WERI-Rb-1 (cell line): ENCODE measurements at regions not wholly inside any gene's neighbourhood (a gene's known extent, or its start where the extent isn't known, plus 50 kb on each side); places are given as distances from the start of the nearest gene placed in this dataset.
"Not testable (repeated sequence)": the region's sequence is repeated elsewhere in the genome, so short reads cannot be mapped to it uniquely, and the experiment has no call there.

Experiments
- DNase-seq: peaks from one replicate; pipeline ENCODE4 v3.0.0-alpha.2; 2020
- H3K27ac ChIP-seq: fragments of 250-450 bp; sonication (Bioruptor Pico); 2 replicates; pipeline ENCODE4 v1.5.1; 2020; ENCODE audit warnings: mild to moderate bottlenecking, moderate library complexity
- H3K27me3 ChIP-seq: fragments of 250-450 bp; sonication (Bioruptor Pico); 2 replicates; pipeline ENCODE4 v1.5.1; 2021; ENCODE audit warnings: mild to moderate bottlenecking, low read depth, moderate library complexity; ENCODE audit not compliant: insufficient read depth, severe bottlenecking
- H3K36me3 ChIP-seq: fragments of 250-450 bp; sonication (Bioruptor Pico); 2 replicates; pipeline ENCODE4 v1.5.1; 2020; ENCODE audit warnings: mild to moderate bottlenecking, moderate library complexity
- H3K4me3 ChIP-seq: 2 replicates; pipeline ENCODE4 v1.5.1; 2011; ENCODE audit warnings: low read depth, mild to moderate bottlenecking, control low read depth, low read length
- H3K9me3 ChIP-seq: fragments of 250-450 bp; sonication (Bioruptor Pico); 2 replicates; pipeline ENCODE4 v1.5.1; 2021; ENCODE audit warnings: mild to moderate bottlenecking, moderate library complexity; ENCODE audit not compliant: severe bottlenecking
- TF ChIP-seq, protein P1 (sequence below): IDR thresholded peaks from 2 replicates; pipeline ENCODE4 v1.5.1; 2011; ENCODE audit warnings: low read depth, mild to moderate bottlenecking, control low read depth, inconsistent platforms, low read length

DNA sequence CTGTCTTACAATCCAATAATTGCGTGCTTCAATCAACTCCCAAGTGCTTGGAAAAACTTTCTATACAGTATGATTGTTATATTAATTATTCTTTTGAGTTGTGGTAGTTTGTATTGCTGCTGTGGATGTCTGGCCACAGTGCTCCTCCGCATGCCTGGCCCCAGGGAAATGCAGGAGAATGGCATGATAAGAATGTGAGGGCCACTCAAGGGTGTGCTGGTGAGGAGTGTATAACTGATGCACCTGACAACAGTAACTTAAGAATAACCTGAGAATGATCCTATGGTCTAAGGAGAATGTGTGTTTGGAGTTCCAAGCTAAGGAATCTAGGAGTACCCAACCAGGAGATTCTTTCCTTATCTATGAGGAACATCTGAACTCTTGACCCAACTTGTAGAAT lies 152.9 kb upstream of the APC start:
- Histone ChIP-seq H3K36me3 (no peaks in the 10 kb centered on the region), H3K4me3 (no peak overlapping the region), H3K27ac (no peak overlapping the region), H3K27me3 (no peaks in the 10 kb centered on the region), H3K9me3 (no peaks in the 10 kb centered on the region)
- TF ChIP-seq, protein P1, sequence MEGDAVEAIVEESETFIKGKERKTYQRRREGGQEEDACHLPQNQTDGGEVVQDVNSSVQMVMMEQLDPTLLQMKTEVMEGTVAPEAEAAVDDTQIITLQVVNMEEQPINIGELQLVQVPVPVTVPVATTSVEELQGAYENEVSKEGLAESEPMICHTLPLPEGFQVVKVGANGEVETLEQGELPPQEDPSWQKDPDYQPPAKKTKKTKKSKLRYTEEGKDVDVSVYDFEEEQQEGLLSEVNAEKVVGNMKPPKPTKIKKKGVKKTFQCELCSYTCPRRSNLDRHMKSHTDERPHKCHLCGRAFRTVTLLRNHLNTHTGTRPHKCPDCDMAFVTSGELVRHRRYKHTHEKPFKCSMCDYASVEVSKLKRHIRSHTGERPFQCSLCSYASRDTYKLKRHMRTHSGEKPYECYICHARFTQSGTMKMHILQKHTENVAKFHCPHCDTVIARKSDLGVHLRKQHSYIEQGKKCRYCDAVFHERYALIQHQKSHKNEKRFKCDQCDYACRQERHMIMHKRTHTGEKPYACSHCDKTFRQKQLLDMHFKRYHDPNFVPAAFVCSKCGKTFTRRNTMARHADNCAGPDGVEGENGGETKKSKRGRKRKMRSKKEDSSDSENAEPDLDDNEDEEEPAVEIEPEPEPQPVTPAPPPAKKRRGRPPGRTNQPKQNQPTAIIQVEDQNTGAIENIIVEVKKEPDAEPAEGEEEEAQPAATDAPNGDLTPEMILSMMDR = no peak
- DNase-seq = no peak

DNA sequence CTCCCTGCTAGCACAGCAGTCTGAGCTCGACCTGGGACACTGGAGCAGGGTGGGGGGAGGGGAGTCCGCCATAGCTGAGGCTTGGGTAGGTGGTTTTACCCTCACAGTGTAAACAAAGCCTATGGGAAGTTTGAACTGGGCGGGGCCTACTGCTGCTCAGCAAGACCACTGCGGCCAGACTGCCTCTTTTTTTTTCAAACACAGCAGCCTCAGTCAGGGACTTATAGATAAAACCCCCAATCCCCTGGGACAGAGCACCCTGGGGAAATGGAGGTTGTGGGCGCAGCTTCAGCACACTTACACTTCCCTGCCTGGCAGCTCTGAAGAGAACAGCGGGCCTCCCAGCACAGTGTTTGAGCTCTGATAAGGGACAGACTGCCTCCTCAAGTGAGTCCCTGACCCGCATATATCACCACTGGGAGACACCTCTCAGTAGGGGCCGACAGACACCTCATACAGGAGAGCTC lies 151.1 kb upstream of the APC start:
- no peak for DNase-seq
- TF ChIP-seq, protein P1 = no peak
- Histone ChIP-seq H3K27ac (no peak overlapping the region), H3K4me3 (no peak overlapping the region), H3K9me3 (peaks cover 2% of the 10 kb centered on the region), H3K27me3 (no peaks in the 10 kb centered on the region), H3K36me3 (no peaks in the 10 kb centered on the region)

DNA sequence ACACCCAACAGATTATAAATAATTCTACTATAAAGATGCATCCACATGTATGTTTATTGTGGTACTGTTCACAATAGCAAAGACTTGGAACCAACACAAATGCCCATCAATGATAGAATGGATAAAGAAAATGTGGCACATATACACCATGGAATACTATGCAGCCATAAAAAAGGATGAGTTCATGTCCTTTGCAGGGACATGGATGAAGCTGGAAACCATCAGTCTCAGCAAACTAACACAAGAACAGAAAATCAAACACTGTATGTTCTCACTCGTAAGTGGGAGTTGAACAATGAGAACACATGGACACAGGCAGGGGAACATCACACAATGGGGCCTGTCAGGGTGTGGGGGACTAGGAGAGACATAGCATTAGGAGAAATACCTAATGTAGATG lies 146.8 kb upstream of the APC start:
- not testable (repeated sequence) for H3K36me3 ChIP-seq, H3K4me3 ChIP-seq, DNase-seq, H3K9me3 ChIP-seq, H3K27ac ChIP-seq, H3K27me3 ChIP-seq

DNA sequence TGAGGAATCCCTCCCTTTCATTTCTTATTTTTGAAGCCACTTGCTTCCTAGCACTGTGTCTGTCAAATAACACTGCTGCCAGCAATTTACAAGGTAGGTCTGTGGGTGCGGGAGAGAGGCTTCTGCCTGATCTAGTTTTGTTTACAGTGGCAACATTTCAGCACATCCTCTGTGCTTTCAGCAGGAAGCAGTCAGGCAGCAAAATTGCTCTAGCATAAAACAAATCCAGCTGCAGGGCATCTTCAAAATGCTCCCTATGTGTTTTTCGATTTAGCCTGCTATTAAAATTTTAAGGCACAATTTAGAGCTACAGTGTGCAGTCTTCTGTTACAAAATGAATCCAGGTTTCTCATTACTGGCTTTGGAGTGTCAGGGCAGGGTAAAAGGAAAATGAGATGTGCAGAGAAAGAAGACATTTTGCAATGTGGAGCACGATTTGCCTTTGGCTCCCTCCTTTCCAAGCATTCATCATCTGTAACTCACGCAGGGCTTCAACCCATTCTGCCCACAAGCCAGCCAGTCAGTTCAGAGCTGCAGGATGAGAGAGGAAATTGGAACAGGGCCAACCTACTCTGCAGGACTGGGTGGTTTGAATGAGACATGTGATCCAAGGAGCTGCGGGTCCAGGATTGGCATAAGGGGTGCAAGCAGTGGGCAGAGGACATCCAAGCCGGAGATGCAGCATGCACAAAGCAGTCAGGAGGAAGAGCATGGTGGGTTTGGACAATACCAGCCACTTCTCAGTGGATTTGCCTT lies 143.4 kb upstream of the APC start:
- no peak overlapping the region for H3K27ac ChIP-seq
- H3K36me3 ChIP-seq = no peaks in the 10 kb centered on the region
- no peak overlapping the region for H3K4me3 ChIP-seq
- H3K9me3 ChIP-seq = peaks cover 2% of the 10 kb centered on the region
- no peaks in the 10 kb centered on the region for H3K27me3 ChIP-seq
- TF ChIP-seq, protein P1 = no peak
- no peak for DNase-seq

DNA sequence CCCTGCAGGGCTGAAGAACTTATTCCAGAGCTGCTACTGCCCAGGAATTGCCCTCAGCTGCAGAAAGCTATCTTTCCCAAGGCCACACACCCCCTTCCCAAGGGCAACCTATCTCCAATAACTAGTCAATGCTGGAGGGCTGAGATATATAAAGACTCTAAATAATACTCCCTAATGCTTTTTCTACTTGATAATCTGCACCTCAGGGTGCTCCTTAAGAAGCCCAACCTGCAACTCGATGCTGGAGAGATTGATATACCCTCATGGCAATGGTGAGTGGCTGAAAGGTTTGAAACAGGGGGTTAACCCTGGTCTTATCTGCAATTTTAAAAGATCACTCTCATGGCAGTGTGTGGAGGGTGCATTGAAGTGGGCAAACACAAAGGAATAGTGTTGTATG lies 142.7 kb upstream of the APC start:
- no peak overlapping the region for H3K27ac ChIP-seq

DNA sequence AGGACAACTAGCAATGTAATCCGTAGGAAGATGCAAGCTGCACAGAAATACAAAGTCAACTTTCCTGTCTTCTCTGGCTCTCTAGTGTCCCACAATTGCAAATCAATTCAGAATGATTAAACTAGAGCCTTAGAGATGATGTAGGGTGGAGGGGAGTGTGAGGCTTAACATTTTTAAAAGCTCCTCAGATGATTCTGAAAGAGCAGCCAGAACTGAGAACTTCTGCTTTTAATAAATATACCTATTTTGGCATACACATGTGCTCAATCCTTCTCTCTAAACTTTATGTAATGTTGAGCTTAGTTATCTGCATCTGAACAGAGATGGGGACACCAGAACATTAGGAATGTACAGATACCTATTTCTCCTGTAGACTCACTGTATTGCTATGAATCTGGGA lies 139.9 kb upstream of the APC start:
- no peak for DNase-seq
- H3K27me3 ChIP-seq = no peaks in the 10 kb centered on the region
- no peak overlapping the region for H3K27ac ChIP-seq
- TF ChIP-seq, protein P1 = no peak
- H3K4me3 ChIP-seq = no peak overlapping the region
- no peaks in the 10 kb centered on the region for H3K36me3 ChIP-seq
- no peaks in the 10 kb centered on the region for H3K9me3 ChIP-seq

More for the DNA sequence above, 142.7 kb upstream of the APC start:
- H3K9me3 ChIP-seq = peaks cover 2% of the 10 kb centered on the region
- TF ChIP-seq, protein P1 = no peak
- no peak for DNase-seq
- no peaks in the 10 kb centered on the region for H3K27me3 ChIP-seq
- H3K36me3 ChIP-seq = no peaks in the 10 kb centered on the region
- no peak overlapping the region for H3K4me3 ChIP-seq

DNA sequence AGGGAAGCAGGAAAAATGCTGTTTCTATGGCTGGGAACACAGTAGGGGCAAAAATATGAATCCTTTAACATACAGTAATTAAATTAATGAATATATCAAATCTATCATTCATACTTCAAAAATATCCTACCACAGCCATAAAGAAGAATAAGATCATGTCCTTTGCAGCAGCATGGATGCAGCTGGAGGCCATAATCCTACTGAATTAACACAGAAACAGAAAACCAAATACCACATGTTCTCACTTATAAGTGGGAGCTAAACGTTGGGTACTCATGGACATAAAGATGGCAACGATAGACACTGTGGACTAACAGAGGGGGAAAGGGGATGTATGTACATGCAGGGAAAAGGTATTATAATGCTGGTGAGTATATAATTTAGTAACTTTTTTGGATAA lies 137.2 kb upstream of the APC start:
- H3K36me3 ChIP-seq, H3K27me3 ChIP-seq, H3K9me3 ChIP-seq, H3K4me3 ChIP-seq, DNase-seq, H3K27ac ChIP-seq: not testable (repeated sequence)
